HCT116 (cell line): ENCODE measurements at regions not wholly inside any gene's neighbourhood (a gene's known extent, or its start where the extent isn't known, plus 50 kb on each side); places are given as distances from the start of the nearest gene placed in this dataset.

Experiments used
- ATAC-seq: fragments of 200-7000 bp; cut with Tn5 transposase; 2 replicates; pipeline ENCODE4 v1.9.1; 2020; ENCODE audit warnings: mild to moderate bottlenecking, moderate library complexity
- BruUV-seq: library from RNA; stranded (reverse); fragments of 400-500 nt; replicated peaks from 2 replicates; lab custom pipeline; 2021; lab: Mats Ljungman, UMichigan
- CTCF ChIA-PET: fragments of 300-600 bp; sonication (Branson Sonifier 250); formaldehyde crosslinking; loops from one replicate; lab custom pipeline; 2021; ENCODE audit warnings: antibody characterized with exemption; lab: Charles Lee
- POLR2A ChIA-PET: fragments of 300-600, 350-600 bp; sonication (Branson Sonifier 250); formaldehyde crosslinking; loops from one replicate; lab custom pipeline; 2021; ENCODE audit warnings: antibody characterized with exemption; lab: Charles Lee
- RAD21 ChIA-PET, 2 experiments: fragments of 300-600 bp; sonication (Branson Sonifier 250); formaldehyde crosslinking; loops; one replicate each; lab custom pipeline; 2023; ENCODE audit warnings: low total read pairs in 2 of 2; ENCODE audit not compliant: uncharacterized antibody in 2 of 2, unreplicated experiment in 2 of 2, low non-redundant PET in 1 of 2; lab: Charles Lee
- DNase-seq: peaks from one replicate; pipeline ENCODE4 v3.0.0-alpha.2; 2010; ENCODE audit warnings: low read depth, low spot score
- H2AFZ ChIP-seq: fragments of 200-600 bp; shearing (Covaris generic), sonication (generic); 2 replicates; pipeline ENCODE4 v1.6.1; 2017; ENCODE audit warnings: low read depth, mixed run types, mixed read lengths, antibody characterized with exemption, low read length; ENCODE audit not compliant: poor library complexity, severe bottlenecking
- H3K27ac ChIP-seq: 2 replicates; pipeline ENCODE4 v1.5.1; 2012; ENCODE audit warnings: low read depth, low read length
- H3K27me3 ChIP-seq: fragments of 200-600 bp; sonication (generic); 2 replicates; pipeline ENCODE4 v1.6.1; 2016; ENCODE audit warnings: mixed run types, low read length, mixed read lengths; ENCODE audit not compliant: insufficient read depth
- H3K36me3 ChIP-seq, 2 experiments: fragments of 200-500 bp in 1 of 2; fragments of 200-600 bp in 1 of 2; sonication (Bioruptor generic) in 1 of 2; sonication (generic) in 1 of 2; 2 replicates each; pipeline versions ENCODE4 v1.5.1 to v1.6.1; 2014 to 2016; ENCODE audit warnings: low read length in 2 of 2, inconsistent platforms in 1 of 2, mixed read lengths in 1 of 2, mixed run types in 1 of 2; ENCODE audit not compliant: insufficient read depth in 2 of 2, control insufficient read depth in 1 of 2
- H3K4me1 ChIP-seq, 2 experiments: fragments of 200-600 bp in 1 of 2; sonication (generic) in 1 of 2; 2 replicates each; pipeline versions ENCODE4 v1.5.1 to v1.6.1; 2012 to 2017; ENCODE audit warnings: low read length in 2 of 2, inconsistent platforms in 1 of 2, mild to moderate bottlenecking in 1 of 2, mixed read lengths in 1 of 2, mixed run types in 1 of 2, moderate library complexity in 1 of 2; ENCODE audit not compliant: insufficient read depth in 2 of 2, control insufficient read depth in 1 of 2
- H3K4me2 ChIP-seq: fragments of 200-600 bp; sonication (generic); 2 replicates; pipeline ENCODE4 v1.6.1; 2017; ENCODE audit warnings: mixed run types, low read length, mixed read lengths
- H3K4me3 ChIP-seq, 2 experiments: fragments of 200-600 bp in 1 of 2; sonication (generic) in 1 of 2; replicated peaks in 1 of 2; 2 replicates each; pipeline ENCODE4 v1.5.1; 2011 to 2016; ENCODE audit warnings: low read length in 2 of 2, control low read depth in 1 of 2, low read depth in 1 of 2, mild to moderate bottlenecking in 1 of 2, mixed read lengths in 1 of 2, mixed run types in 1 of 2
- H3K79me2 ChIP-seq: fragments of 200-600 bp; sonication (generic); 2 replicates; pipeline ENCODE4 v1.6.1; 2017; ENCODE audit warnings: mild to moderate bottlenecking, mixed run types, low read length, moderate library complexity, mixed read lengths; ENCODE audit not compliant: insufficient read depth
- H3K9ac ChIP-seq: fragments of 200-600 bp; sonication (generic); 2 replicates; pipeline ENCODE4 v1.6.1; 2016; ENCODE audit warnings: low read length, mixed read lengths
- H3K9me2 ChIP-seq: fragments of 200-600 bp; sonication (generic), shearing (Covaris generic); 2 replicates; pipeline ENCODE4 v1.6.1; 2017; ENCODE audit warnings: mixed run types, mild to moderate bottlenecking, moderate library complexity; ENCODE audit not compliant: insufficient read depth
- H3K9me3 ChIP-seq, 2 experiments: fragments of 200-500 bp in 1 of 2; fragments of 200-600 bp in 1 of 2; sonication (Bioruptor generic) in 1 of 2; sonication (generic) in 1 of 2; 2 replicates each; pipeline ENCODE4 v1.6.1; 2014 to 2017; ENCODE audit warnings: low read length in 2 of 2, mixed read lengths in 2 of 2, inconsistent platforms in 1 of 2, low read depth in 1 of 2, mild to moderate bottlenecking in 1 of 2, mixed run types in 1 of 2, moderate library complexity in 1 of 2; ENCODE audit not compliant: control insufficient read depth in 1 of 2, insufficient read depth in 1 of 2
- H4K20me1 ChIP-seq: fragments of 200-600 bp; sonication (generic), shearing (Covaris generic); 2 replicates; pipeline ENCODE4 v1.6.1; 2017; ENCODE audit warnings: mixed run types, mild to moderate bottlenecking, moderate library complexity; ENCODE audit not compliant: insufficient read depth
- CBX3 ChIP-seq: IDR thresholded peaks from 2 replicates; pipeline ENCODE4 v1.6.1; 2012; ENCODE audit warnings: low read depth
- EGR1 ChIP-seq: IDR thresholded peaks from 2 replicates; pipeline ENCODE4 v1.6.1; 2012; ENCODE audit warnings: low read depth
- RAD21 ChIP-seq: IDR thresholded peaks from 2 replicates; pipeline ENCODE4 v1.6.1; 2012; ENCODE audit warnings: low read depth, mild to moderate bottlenecking
- SIN3A ChIP-seq: IDR thresholded peaks from 2 replicates; pipeline ENCODE4 v1.6.1; 2012; ENCODE audit warnings: low read depth
- SP1 ChIP-seq: IDR thresholded peaks from 2 replicates; pipeline ENCODE4 v1.6.1; 2012; ENCODE audit warnings: low read depth
- TCF7L2 ChIP-seq: IDR thresholded peaks from 2 replicates; pipeline ENCODE4 v1.7.0; 2011; ENCODE audit warnings: borderline replicate concordance, inconsistent platforms; ENCODE audit not compliant: insufficient read depth, insufficient read length; ENCODE audit errors: extremely low read depth
- intact Hi-C: fragments of 100-400 bp; cut with micrococcal nuclease; formaldehyde crosslinking; loops from 2 replicates; pipeline ENCODE4 v1.10.0; 2022
- TF ChIP-seq, protein P1 (sequence below): IDR thresholded peaks from 2 replicates; pipeline ENCODE4 v1.6.1; 2011; ENCODE audit warnings: mild to moderate bottlenecking, low read length, moderate library complexity; ENCODE audit not compliant: insufficient replicate concordance; ENCODE audit errors: extremely low read depth
- TF ChIP-seq, protein P2 (sequence below): IDR thresholded peaks from 2 replicates; pipeline ENCODE4 v1.6.1; 2012

DNA sequence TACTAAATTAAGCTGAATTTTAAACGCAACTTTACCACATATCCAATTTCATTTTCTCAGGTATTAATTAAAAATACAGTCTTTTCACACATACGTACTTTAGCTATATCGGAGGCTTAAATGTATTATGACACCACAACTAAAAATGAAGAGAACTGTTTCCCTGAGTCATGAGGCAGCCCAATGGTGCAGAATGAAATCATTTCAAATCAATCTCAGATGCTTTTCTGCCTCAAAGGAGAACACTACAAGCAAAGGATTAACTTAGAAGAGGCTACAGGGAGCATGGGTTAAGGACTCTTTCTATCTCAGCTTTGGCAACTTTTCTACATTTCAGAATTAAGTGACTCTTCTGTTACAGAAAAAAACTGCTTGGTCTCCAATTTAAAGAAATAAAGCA lies 516.3 kb upstream of the HTR2A start (continued):
- TF ChIP-seq, protein P1, sequence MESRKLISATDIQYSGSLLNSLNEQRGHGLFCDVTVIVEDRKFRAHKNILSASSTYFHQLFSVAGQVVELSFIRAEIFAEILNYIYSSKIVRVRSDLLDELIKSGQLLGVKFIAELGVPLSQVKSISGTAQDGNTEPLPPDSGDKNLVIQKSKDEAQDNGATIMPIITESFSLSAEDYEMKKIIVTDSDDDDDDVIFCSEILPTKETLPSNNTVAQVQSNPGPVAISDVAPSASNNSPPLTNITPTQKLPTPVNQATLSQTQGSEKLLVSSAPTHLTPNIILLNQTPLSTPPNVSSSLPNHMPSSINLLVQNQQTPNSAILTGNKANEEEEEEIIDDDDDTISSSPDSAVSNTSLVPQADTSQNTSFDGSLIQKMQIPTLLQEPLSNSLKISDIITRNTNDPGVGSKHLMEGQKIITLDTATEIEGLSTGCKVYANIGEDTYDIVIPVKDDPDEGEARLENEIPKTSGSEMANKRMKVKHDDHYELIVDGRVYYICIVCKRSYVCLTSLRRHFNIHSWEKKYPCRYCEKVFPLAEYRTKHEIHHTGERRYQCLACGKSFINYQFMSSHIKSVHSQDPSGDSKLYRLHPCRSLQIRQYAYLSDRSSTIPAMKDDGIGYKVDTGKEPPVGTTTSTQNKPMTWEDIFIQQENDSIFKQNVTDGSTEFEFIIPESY, result no peak
- TF ChIP-seq CBX3 (no peak), EGR1 (no peak), SP1 (no peak)

DNA sequence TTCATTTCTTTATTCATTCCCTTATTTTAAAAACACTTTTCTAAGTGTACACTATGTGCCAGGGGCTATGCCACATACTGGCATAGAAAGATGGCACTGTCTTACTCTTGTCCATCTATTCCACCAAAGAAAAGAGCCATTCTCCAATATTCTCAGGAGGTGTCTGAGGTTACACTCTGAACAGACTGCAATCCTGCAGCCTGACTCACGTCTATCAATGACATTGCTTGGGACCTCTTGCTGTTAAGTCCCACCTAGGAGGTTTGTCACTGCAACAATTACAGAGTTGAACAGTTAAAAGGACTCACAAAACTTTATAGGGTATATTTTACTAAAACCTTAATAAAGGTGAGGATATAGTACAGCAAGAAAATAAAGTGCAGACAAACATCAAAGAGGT lies 512.9 kb upstream of the HTR2A start:
- intact Hi-C loops, result no loop called here
- DNase-seq, result no peak
- RAD21 ChIA-PET, result no interaction called here
- CTCF ChIA-PET, result no interaction called here
- TF ChIP-seq SIN3A (no peak), RAD21 (no peak), TCF7L2 (no peak)
- TF ChIP-seq, protein P2, sequence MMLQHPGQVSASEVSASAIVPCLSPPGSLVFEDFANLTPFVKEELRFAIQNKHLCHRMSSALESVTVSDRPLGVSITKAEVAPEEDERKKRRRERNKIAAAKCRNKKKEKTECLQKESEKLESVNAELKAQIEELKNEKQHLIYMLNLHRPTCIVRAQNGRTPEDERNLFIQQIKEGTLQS, result no peak
- TF ChIP-seq, all 23 proteins: peak for 0
- H3K27ac ChIP-seq, result no peak overlapping the region
- no peaks in the 10 kb centered on the region for H3K9me2 ChIP-seq
- POLR2A ChIA-PET, result no interaction called here
- H3K4me1 ChIP-seq, result no peaks in the 10 kb centered on the region
- no peaks in the 10 kb centered on the region for H4K20me1 ChIP-seq
- no peak overlapping the region for H3K9ac ChIP-seq
- H3K9me3 ChIP-seq, result no peaks in the 10 kb centered on the region; a peak in 1 of 4 replicates
- no peaks in the 10 kb centered on the region for H3K36me3 ChIP-seq
- no peak overlapping the region for H3K4me3 ChIP-seq
- H3K27me3 ChIP-seq, result no peaks in the 10 kb centered on the region
- H2AFZ ChIP-seq, result no peak overlapping the region
- no peaks in the 10 kb centered on the region for H3K79me2 ChIP-seq
- no TSS peak for BruUV-seq
- H3K4me2 ChIP-seq, result no peak overlapping the region
- no peak for ATAC-seq
